ENCODE measurements at regions not wholly inside any gene's neighbourhood (a gene's known extent, or its start where the extent isn't known, plus 50 kb on each side); places are given as distances from the start of the nearest gene placed in this dataset.

GRCh38 chr3:75967071-75967470 lies 181.7 kb upstream of the ZNF717 start:
- Histone ChIP-seq H4K8ac (ENCODE audit: low read length) (no peak overlapping the region), H4K91ac (ENCODE audit: low read length) (no peak overlapping the region), H3K36me3 (ENCODE audit: control insufficient read depth in 1 of 2, insufficient read depth in 2 of 2, low read depth in 1 of 2, low read length in 2 of 2) (no peaks in the 10 kb centered on the region), H3K4ac (ENCODE audit: low read depth in 1 of 2, low read length in 2 of 2) (no peak overlapping the region), H2AK5ac (ENCODE audit: low read length, severe bottlenecking) (no peak overlapping the region), H2BK12ac (ENCODE audit: low read length in 2 of 2) (no peak overlapping the region), H3K79me1 (replicated peaks; ENCODE audit: low read length, poor library complexity, severe bottlenecking) (no peaks in the 10 kb centered on the region), H3K9ac (ENCODE audit: low read length) (no peak overlapping the region), H3K18ac (ENCODE audit: low read depth in 1 of 2, low read length in 2 of 2) (no peak overlapping the region), H3K27me3 (ENCODE audit: control insufficient read depth in 1 of 2, insufficient read depth in 1 of 2, low read length in 2 of 2) (no peaks in the 10 kb centered on the region), H3K23ac (ENCODE audit: low read length in 2 of 2) (no peak overlapping the region), H3K4me2 (ENCODE audit: low read length, poor library complexity, severe bottlenecking) (no peak overlapping the region), H2AFZ (ENCODE audit: low read depth, low read length) (no peak overlapping the region), H3K4me3 (ENCODE audit: insufficient read depth in 1 of 2, low read depth in 1 of 2, low read length in 2 of 2) (no peak overlapping the region), H3K14ac (ENCODE audit: low read length in 2 of 2) (no peak overlapping the region), H3K27ac (ENCODE audit: low read length, poor library complexity, severe bottlenecking) (no peak overlapping the region), H2BK120ac (ENCODE audit: low read depth, low read length) (no peak overlapping the region), H2BK5ac (ENCODE audit: low read depth, low read length, poor library complexity, severe bottlenecking) (no peak overlapping the region), H2BK15ac (ENCODE audit: low read depth, poor library complexity, severe bottlenecking) (no peak overlapping the region), H3K9me3 (ENCODE audit: control insufficient read depth, low read length) (peaks cover 36% of the 10 kb centered on the region), H3K4me1 (ENCODE audit: control insufficient read depth, insufficient read depth, low read depth, low read length) (no peaks in the 10 kb centered on the region)
- no peak for DNase-seq

GRCh38 chr3:75978686-75979085 lies 193.3 kb upstream of the ZNF717 start:
- Histone ChIP-seq H3K4ac (ENCODE audit: low read depth in 1 of 2, low read length in 2 of 2) (no peak overlapping the region), H2BK15ac (ENCODE audit: low read depth, poor library complexity, severe bottlenecking) (no peak overlapping the region), H3K27ac (ENCODE audit: low read length, poor library complexity, severe bottlenecking) (no peak overlapping the region), H3K4me1 (ENCODE audit: control insufficient read depth, insufficient read depth, low read depth, low read length) (no peaks in the 10 kb centered on the region), H2BK120ac (ENCODE audit: low read depth, low read length) (no peak overlapping the region), H3K79me1 (replicated peaks; ENCODE audit: low read length, poor library complexity, severe bottlenecking) (no peaks in the 10 kb centered on the region), H3K4me3 (ENCODE audit: insufficient read depth in 1 of 2, low read depth in 1 of 2, low read length in 2 of 2) (no peak overlapping the region), H2BK12ac (ENCODE audit: low read length in 2 of 2) (no peak overlapping the region), H3K18ac (ENCODE audit: low read depth in 1 of 2, low read length in 2 of 2) (no peak overlapping the region), H2BK5ac (ENCODE audit: low read depth, low read length, poor library complexity, severe bottlenecking) (no peak overlapping the region), H3K23ac (ENCODE audit: low read length in 2 of 2) (no peak overlapping the region), H3K9ac (ENCODE audit: low read length) (no peak overlapping the region), H2AFZ (ENCODE audit: low read depth, low read length) (no peak overlapping the region), H3K4me2 (ENCODE audit: low read length, poor library complexity, severe bottlenecking) (no peak overlapping the region), H4K8ac (ENCODE audit: low read length) (no peak overlapping the region), H3K27me3 (ENCODE audit: control insufficient read depth in 1 of 2, insufficient read depth in 1 of 2, low read length in 2 of 2) (no peaks in the 10 kb centered on the region), H3K9me3 (ENCODE audit: control insufficient read depth, low read length) (peaks cover 9% of the 10 kb centered on the region), H2AK5ac (ENCODE audit: low read length, severe bottlenecking) (no peak overlapping the region), H3K36me3 (ENCODE audit: control insufficient read depth in 1 of 2, insufficient read depth in 2 of 2, low read depth in 1 of 2, low read length in 2 of 2) (no peaks in the 10 kb centered on the region), H3K14ac (ENCODE audit: low read length in 2 of 2) (no peak overlapping the region), H4K91ac (ENCODE audit: low read length) (no peak overlapping the region)
- no peak for DNase-seq
- 79% methylated on average over 4 of the region's 4 CpGs for WGBS

GRCh38 chr3:75981401-75981800 lies 196.1 kb upstream of the ZNF717 start:
- H3K23ac ChIP-seq (ENCODE audit: low read length in 2 of 2), result no peak overlapping the region
- no peak overlapping the region for H4K91ac ChIP-seq (ENCODE audit: low read length)
- no peak for DNase-seq
- no peak overlapping the region for H2BK15ac ChIP-seq (ENCODE audit: low read depth, poor library complexity, severe bottlenecking)
- no peak overlapping the region for H3K4me2 ChIP-seq (ENCODE audit: low read length, poor library complexity, severe bottlenecking)
- WGBS, result no CpG with 5 or more reads among the region's 1 CpG
- no peaks in the 10 kb centered on the region for H3K27me3 ChIP-seq (ENCODE audit: control insufficient read depth in 1 of 2, insufficient read depth in 1 of 2, low read length in 2 of 2)
- no peaks in the 10 kb centered on the region for H3K79me1 ChIP-seq (replicated peaks; ENCODE audit: low read length, poor library complexity, severe bottlenecking)
- no peaks in the 10 kb centered on the region for H3K36me3 ChIP-seq (ENCODE audit: control insufficient read depth in 1 of 2, insufficient read depth in 2 of 2, low read depth in 1 of 2, low read length in 2 of 2)
- H3K14ac ChIP-seq (ENCODE audit: low read length in 2 of 2), result no peak overlapping the region
- H3K9me3 ChIP-seq (ENCODE audit: control insufficient read depth, low read length), result peaks cover 6% of the 10 kb centered on the region
- no peak overlapping the region for H3K4me3 ChIP-seq (ENCODE audit: insufficient read depth in 1 of 2, low read depth in 1 of 2, low read length in 2 of 2)
- no peak overlapping the region for H2BK12ac ChIP-seq (ENCODE audit: low read length in 2 of 2)
- no peak overlapping the region for H4K8ac ChIP-seq (ENCODE audit: low read length)
- H2BK5ac ChIP-seq (ENCODE audit: low read depth, low read length, poor library complexity, severe bottlenecking), result no peak overlapping the region
- H3K27ac ChIP-seq (ENCODE audit: low read length, poor library complexity, severe bottlenecking), result no peak overlapping the region
- no peak overlapping the region for H2AK5ac ChIP-seq (ENCODE audit: low read length, severe bottlenecking)
- H2AFZ ChIP-seq (ENCODE audit: low read depth, low read length), result no peak overlapping the region
- H3K18ac ChIP-seq (ENCODE audit: low read depth in 1 of 2, low read length in 2 of 2), result no peak overlapping the region
- no peaks in the 10 kb centered on the region for H3K4me1 ChIP-seq (ENCODE audit: control insufficient read depth, insufficient read depth, low read depth, low read length)
- H2BK120ac ChIP-seq (ENCODE audit: low read depth, low read length), result no peak overlapping the region
- H3K4ac ChIP-seq (ENCODE audit: low read depth in 1 of 2, low read length in 2 of 2), result no peak overlapping the region
- no peak overlapping the region for H3K9ac ChIP-seq (ENCODE audit: low read length)

- Histone ChIP-seq H3K18ac (ENCODE audit: low read depth in 1 of 2, low read length in 2 of 2) (no peak overlapping the region), H3K27me3 (ENCODE audit: control insufficient read depth in 1 of 2, insufficient read depth in 1 of 2, low read length in 2 of 2) (no peaks in the 10 kb centered on the region), H3K23ac (ENCODE audit: low read length in 2 of 2) (no peak overlapping the region), H2BK12ac (ENCODE audit: low read length in 2 of 2) (no peak overlapping the region), H3K27ac (ENCODE audit: low read length, poor library complexity, severe bottlenecking) (no peak overlapping the region), H3K4me1 (ENCODE audit: control insufficient read depth, insufficient read depth, low read depth, low read length) (no peaks in the 10 kb centered on the region), H2BK120ac (ENCODE audit: low read depth, low read length) (no peak overlapping the region), H2AFZ (ENCODE audit: low read depth, low read length) (no peak overlapping the region), H3K14ac (ENCODE audit: low read length in 2 of 2) (no peak overlapping the region), H3K9ac (ENCODE audit: low read length) (no peak overlapping the region), H3K4ac (ENCODE audit: low read depth in 1 of 2, low read length in 2 of 2) (no peak overlapping the region), H3K79me1 (replicated peaks; ENCODE audit: low read length, poor library complexity, severe bottlenecking) (no peaks in the 10 kb centered on the region), H3K4me3 (ENCODE audit: insufficient read depth in 1 of 2, low read depth in 1 of 2, low read length in 2 of 2) (no peak overlapping the region), H2AK5ac (ENCODE audit: low read length, severe bottlenecking) (no peak overlapping the region), H4K91ac (ENCODE audit: low read length) (no peak overlapping the region), H3K4me2 (ENCODE audit: low read length, poor library complexity, severe bottlenecking) (no peak overlapping the region), H4K8ac (ENCODE audit: low read length) (no peak overlapping the region), H2BK5ac (ENCODE audit: low read depth, low read length, poor library complexity, severe bottlenecking) (no peak overlapping the region), H3K9me3 (ENCODE audit: control insufficient read depth, low read length) (peaks cover under 1% of the 10 kb centered on the region), H2BK15ac (ENCODE audit: low read depth, poor library complexity, severe bottlenecking) (no peak overlapping the region), H3K36me3 (ENCODE audit: control insufficient read depth in 1 of 2, insufficient read depth in 2 of 2, low read depth in 1 of 2, low read length in 2 of 2) (no peaks in the 10 kb centered on the region)
- 85% methylated on average over 1 of the region's 3 CpGs for WGBS
- DNase-seq, result no peak
Observed at GRCh38 chr3:75982151-75982550, 196.8 kb upstream of the ZNF717 start.

All from mesenchymal stem cell (in vitro differentiated cells and primary cell).